ENCODE measurements at regions not wholly inside any gene's neighbourhood (a gene's known extent, or its start where the extent isn't known, plus 50 kb on each side); places are given as distances from the start of the nearest gene placed in this dataset.

DNA sequence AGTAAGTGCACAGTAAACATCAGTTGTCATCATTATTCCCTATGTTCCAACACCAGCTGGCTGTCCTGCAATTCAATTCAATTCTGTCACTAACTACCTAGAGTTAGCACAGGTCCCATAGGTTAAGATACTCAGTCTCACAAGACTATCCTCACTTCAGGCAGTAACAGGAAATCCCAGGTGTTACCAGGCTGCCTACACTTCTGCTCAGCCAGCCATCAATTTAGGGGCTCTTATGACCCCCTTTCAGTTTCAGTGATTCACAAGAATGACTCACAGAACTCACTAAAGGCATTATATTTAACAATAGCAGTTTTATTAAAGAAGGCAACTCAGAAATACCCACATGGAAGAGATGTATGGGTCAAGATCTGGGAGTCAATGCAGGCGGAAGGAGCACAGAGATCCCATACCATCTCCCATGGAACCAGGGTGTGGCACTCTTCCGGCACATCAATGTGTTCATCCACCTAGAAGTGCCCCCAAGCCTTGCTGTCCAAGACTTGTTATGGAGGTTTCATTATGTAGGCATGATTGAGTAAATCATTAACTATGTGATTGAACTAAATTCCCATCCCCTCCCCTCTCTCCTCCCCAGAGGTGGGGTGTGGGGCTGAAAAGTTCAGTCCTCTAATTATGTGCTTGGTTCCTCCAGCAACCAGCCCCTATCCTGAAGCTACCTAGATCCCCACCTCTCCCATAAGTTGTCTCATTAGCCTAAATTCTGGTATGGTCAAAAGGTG lies 120.8 kb upstream of the WSCD2 start:
- TF ChIP-seq, protein P1, sequence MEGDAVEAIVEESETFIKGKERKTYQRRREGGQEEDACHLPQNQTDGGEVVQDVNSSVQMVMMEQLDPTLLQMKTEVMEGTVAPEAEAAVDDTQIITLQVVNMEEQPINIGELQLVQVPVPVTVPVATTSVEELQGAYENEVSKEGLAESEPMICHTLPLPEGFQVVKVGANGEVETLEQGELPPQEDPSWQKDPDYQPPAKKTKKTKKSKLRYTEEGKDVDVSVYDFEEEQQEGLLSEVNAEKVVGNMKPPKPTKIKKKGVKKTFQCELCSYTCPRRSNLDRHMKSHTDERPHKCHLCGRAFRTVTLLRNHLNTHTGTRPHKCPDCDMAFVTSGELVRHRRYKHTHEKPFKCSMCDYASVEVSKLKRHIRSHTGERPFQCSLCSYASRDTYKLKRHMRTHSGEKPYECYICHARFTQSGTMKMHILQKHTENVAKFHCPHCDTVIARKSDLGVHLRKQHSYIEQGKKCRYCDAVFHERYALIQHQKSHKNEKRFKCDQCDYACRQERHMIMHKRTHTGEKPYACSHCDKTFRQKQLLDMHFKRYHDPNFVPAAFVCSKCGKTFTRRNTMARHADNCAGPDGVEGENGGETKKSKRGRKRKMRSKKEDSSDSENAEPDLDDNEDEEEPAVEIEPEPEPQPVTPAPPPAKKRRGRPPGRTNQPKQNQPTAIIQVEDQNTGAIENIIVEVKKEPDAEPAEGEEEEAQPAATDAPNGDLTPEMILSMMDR (IDR thresholded peaks at IDR 0.05; ENCODE audit: partially characterized antibody, unreplicated experiment), result no peak
- no peak for DNase-seq
- Mint-ChIP-seq H3K4me3 (ENCODE audit: unreplicated experiment) (no peak overlapping the region), H3K27me3 (ENCODE audit: unreplicated experiment) (peaks cover 4% of the 10 kb centered on the region), H3K36me3 (ENCODE audit: unreplicated experiment) (no peaks in the 10 kb centered on the region), H3K27ac (ENCODE audit: unreplicated experiment) (no peak overlapping the region), H3K9me3 (ENCODE audit: unreplicated experiment) (no peaks in the 10 kb centered on the region), H3K4me1 (ENCODE audit: low read depth, unreplicated experiment) (peaks cover 7% of the 10 kb centered on the region)

DNA sequence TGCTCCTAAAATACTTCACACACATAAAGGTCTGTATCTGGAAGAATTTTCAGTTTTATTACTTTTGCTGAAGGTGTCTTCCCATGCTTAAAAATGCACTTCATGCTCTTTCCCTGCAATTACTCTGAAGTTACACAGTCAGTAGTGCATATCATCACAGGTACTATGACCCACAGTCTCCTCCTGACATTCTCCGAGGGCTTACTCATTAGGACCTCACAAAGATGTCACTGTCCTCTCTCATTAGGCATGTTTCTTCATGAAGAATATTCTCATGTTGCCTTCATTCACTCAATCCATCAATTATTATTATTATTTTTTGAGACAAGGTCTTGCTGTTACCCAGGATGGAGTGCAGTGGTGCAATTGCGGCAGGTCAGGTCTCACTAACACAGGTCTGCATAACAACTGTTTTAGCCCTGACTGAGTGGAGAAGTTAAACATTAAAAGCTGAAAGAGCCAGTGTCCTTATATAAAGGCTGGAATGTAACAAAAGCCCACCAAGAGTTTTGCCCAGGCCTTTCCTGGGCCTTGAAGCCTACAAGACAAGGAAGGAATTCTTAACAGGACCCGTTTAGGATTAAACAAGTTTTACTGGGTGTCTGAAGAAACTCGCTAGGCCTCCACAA lies 119.5 kb upstream of the WSCD2 start:
- Mint-ChIP-seq H3K27ac (ENCODE audit: unreplicated experiment) (no peak overlapping the region), H3K4me1 (ENCODE audit: low read depth, unreplicated experiment) (peaks cover under 1% of the 10 kb centered on the region), H3K36me3 (ENCODE audit: unreplicated experiment) (no peaks in the 10 kb centered on the region), H3K9me3 (ENCODE audit: unreplicated experiment) (no peaks in the 10 kb centered on the region), H3K27me3 (ENCODE audit: unreplicated experiment) (peaks cover 4% of the 10 kb centered on the region), H3K4me3 (ENCODE audit: unreplicated experiment) (no peak overlapping the region)
- TF ChIP-seq, protein P1 (IDR thresholded peaks at IDR 0.05; ENCODE audit: partially characterized antibody, unreplicated experiment), result no peak
- DNase-seq, result no peak

DNA sequence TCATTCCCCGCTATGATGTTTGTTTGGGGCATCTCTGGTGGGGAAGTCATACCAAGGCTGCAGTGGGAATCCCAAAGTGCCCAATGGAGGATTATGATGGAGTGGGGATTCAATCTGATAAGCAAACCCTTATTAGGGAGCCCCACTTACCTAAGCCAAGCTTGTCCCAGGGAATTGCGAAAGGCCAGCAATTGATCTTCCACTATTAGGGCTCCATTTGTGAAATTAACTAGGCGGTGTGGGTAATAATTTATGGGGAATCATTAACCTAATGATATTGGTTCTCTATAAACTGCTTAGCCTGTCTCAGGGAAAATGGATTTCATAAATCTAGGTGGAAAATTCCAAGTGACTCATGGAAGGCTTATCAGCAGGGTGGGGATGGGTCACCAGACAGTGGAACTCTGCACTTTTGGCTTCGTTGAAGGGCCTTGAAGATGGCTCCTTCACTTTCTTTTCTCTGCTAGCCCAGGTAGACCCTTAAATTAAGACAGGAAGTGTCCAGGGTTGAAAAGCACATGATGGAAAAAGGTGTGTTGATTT lies 113.0 kb upstream of the WSCD2 start:
- Mint-ChIP-seq H3K9me3 (ENCODE audit: unreplicated experiment) (peaks cover 2% of the 10 kb centered on the region), H3K4me1 (ENCODE audit: low read depth, unreplicated experiment) (no peaks in the 10 kb centered on the region)

DNA sequence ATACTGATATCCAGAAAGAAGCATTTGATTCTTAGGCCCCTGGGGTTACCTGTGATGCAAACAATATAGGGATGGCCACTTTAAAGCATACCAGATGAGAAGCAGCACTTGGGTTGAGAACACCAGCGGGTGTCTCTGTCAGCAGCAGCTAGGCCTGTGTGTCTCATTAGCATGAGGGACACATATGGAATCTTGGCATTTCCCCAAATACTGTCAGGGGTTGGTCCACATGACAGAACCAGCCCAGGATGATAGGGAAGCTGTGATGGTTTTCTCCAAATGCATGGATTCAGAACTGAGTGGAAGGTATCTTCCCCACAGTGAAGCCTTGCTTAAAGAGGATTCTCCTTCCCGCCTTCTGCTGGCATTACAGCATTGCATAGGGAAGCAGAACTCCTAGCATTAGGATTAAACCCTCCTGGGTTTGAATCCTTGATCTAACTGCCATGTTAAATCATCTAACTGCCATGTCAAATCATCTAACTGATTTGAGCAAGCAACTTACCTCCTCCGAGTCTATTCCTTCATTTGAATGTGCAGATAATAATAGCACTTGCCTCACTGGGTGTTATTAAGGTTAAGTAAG lies 111.5 kb upstream of the WSCD2 start:
- TF ChIP-seq, protein P1 (IDR thresholded peaks at IDR 0.05; ENCODE audit: partially characterized antibody, unreplicated experiment), result no peak
- H3K4me1 Mint-ChIP-seq (ENCODE audit: low read depth, unreplicated experiment), result no peaks in the 10 kb centered on the region
- H3K4me3 Mint-ChIP-seq (ENCODE audit: unreplicated experiment), result no peak overlapping the region
- peaks cover 2% of the 10 kb centered on the region for H3K9me3 Mint-ChIP-seq (ENCODE audit: unreplicated experiment)
- DNase-seq, result no peak
- H3K27me3 Mint-ChIP-seq (ENCODE audit: unreplicated experiment), result peaks cover 4% of the 10 kb centered on the region
- H3K36me3 Mint-ChIP-seq (ENCODE audit: unreplicated experiment), result no peaks in the 10 kb centered on the region
- no peak overlapping the region for H3K27ac Mint-ChIP-seq (ENCODE audit: unreplicated experiment)

More for the DNA sequence above, 113.0 kb upstream of the WSCD2 start:
- Mint-ChIP-seq H3K4me3 (ENCODE audit: unreplicated experiment) (no peak overlapping the region), H3K27me3 (ENCODE audit: unreplicated experiment) (peaks cover 4% of the 10 kb centered on the region), H3K36me3 (ENCODE audit: unreplicated experiment) (no peaks in the 10 kb centered on the region), H3K27ac (ENCODE audit: unreplicated experiment) (no peak overlapping the region)
- TF ChIP-seq, protein P1 (IDR thresholded peaks at IDR 0.05; ENCODE audit: partially characterized antibody, unreplicated experiment), result no peak
- DNase-seq, result no peak

All from glutamatergic neuron (in vitro differentiated cells).